OCI-LY3 (cell line): ENCODE measurements at regions not wholly inside any gene's neighbourhood (a gene's known extent, or its start where the extent isn't known, plus 50 kb on each side); places are given as distances from the start of the nearest gene placed in this dataset.

Experiments used
- CTCF ChIP-seq: fragments of 200-600, 300-600 bp; sonication (generic); IDR thresholded peaks from 2 replicates; pipeline ENCODE4 v1.5.1; 2014; ENCODE audit warnings: antibody characterized with exemption, low read length, low read depth
- EZH2phosphoT487 ChIP-seq: fragments of 200-600 bp; shearing (Covaris generic); IDR thresholded peaks from 2 replicates; pipeline ENCODE4 v1.6.1; 2018; ENCODE audit warnings: antibody characterized with exemption, mixed run types, low read depth

- TF ChIP-seq CTCF (no peak), EZH2phosphoT487 (no peak)
These were observed 184.5 kb downstream of the CLCN4 start for GRCh38 chrX:10341309-10341708.
